Esophagus squamous epithelium (tissue), 4 donors: ENCODE measurements at regions not wholly inside any gene's neighbourhood (a gene's known extent, or its start where the extent isn't known, plus 50 kb on each side); places are given as distances from the start of the nearest gene placed in this dataset.

Experiments used
- CTCF ChIP-seq, 6 experiments: fragments of 450-650 bp in 4 of 6; fragments of 200-600 bp in 2 of 6; sonication (generic) in 2 of 6; IDR thresholded peaks; one replicate each; pipeline ENCODE4 v1.5.1; 2016 to 2019; ENCODE audit warnings: antibody characterized with exemption in 6 of 6, mild to moderate bottlenecking in 4 of 6, moderate library complexity in 4 of 6
- POLR2A ChIP-seq, 4 donors: fragments of 450-650 bp; IDR thresholded peaks; one replicate each; pipeline ENCODE4 v1.6.1; 2017; ENCODE audit warnings: antibody characterized with exemption in 4 of 4, mild to moderate bottlenecking in 4 of 4, moderate library complexity in 3 of 4

GRCh38 chr7:96786998-96787395 is 77.4 kb upstream of the SEM1 start:
- TF ChIP-seq CTCF (IDR thresholded peaks at IDR 0.05), result no peak
- TF ChIP-seq POLR2A (IDR thresholded peaks at IDR 0.05), result no peak
